WTC11 (cell line): ENCODE measurements at regions not wholly inside any gene's neighbourhood (a gene's known extent, or its start where the extent isn't known, plus 50 kb on each side); places are given as distances from the start of the nearest gene placed in this dataset.

Experiments used
- ATAC-seq: fragments of 200-7000 bp; cut with Tn5 transposase; 2 replicates; pipeline ENCODE4 v1.10.0; 2021; ENCODE audit warnings: mild to moderate bottlenecking, moderate library complexity
- CTCF ChIA-PET: fragments of 300-600 bp; sonication (Branson Sonifier 250); formaldehyde crosslinking; loops from one replicate; lab custom pipeline; 2021; ENCODE audit warnings: antibody characterized with exemption; lab: Charles Lee
- POLR2A ChIA-PET: fragments of 350-600 bp; sonication (Branson Sonifier 250); formaldehyde crosslinking; loops from one replicate; lab custom pipeline; 2021; ENCODE audit warnings: antibody characterized with exemption; lab: Charles Lee
- DNase-seq: peaks from one replicate; pipeline ENCODE4 v3.0.0; 2021; ENCODE audit warnings: low spot score
- H3K27ac Mint-ChIP-seq: 2 replicates; pipeline ENCODE4 v1.8.0; 2021; ENCODE audit warnings: mixed read lengths
- H3K27me3 Mint-ChIP-seq: 2 replicates; pipeline ENCODE4 v1.8.0; 2021; ENCODE audit warnings: low read depth, mild to moderate bottlenecking, moderate library complexity, mixed read lengths
- H3K36me3 Mint-ChIP-seq: 2 replicates; pipeline ENCODE4 v1.8.0; 2021; ENCODE audit warnings: mixed read lengths
- H3K4me1 Mint-ChIP-seq: 2 replicates; pipeline ENCODE4 v1.8.0; 2022; ENCODE audit warnings: mixed read lengths
- H3K4me3 Mint-ChIP-seq: 2 replicates; pipeline ENCODE4 v1.8.0; 2021; ENCODE audit warnings: mild to moderate bottlenecking, moderate library complexity, mixed read lengths
- H3K9me3 Mint-ChIP-seq: 2 replicates; pipeline ENCODE4 v1.8.0; 2021; ENCODE audit warnings: mixed read lengths
- ATF1 ChIP-seq: sonication (generic); formaldehyde crosslinking; IDR thresholded peaks from 2 replicates; pipeline ENCODE4 v1.8.1; 2023; ENCODE audit warnings: mild to moderate bottlenecking, moderate library complexity, missing genetic modification reagents
- CBFB ChIP-seq: sonication (generic); formaldehyde crosslinking; IDR thresholded peaks from 2 replicates; pipeline ENCODE4 v1.8.1; 2022; ENCODE audit warnings: mild to moderate bottlenecking, low read depth, missing genetic modification reagents
- CREM ChIP-seq: sonication (generic); formaldehyde crosslinking; IDR thresholded peaks from 2 replicates; pipeline ENCODE4 v1.8.1; 2022; ENCODE audit warnings: mild to moderate bottlenecking, missing genetic modification reagents, moderate library complexity
- EMX1 ChIP-seq: fragments of 250-450 bp; sonication (Bioruptor Pico); IDR thresholded peaks from 2 replicates; pipeline ENCODE4 v1.8.0; 2021; ENCODE audit warnings: mild to moderate bottlenecking
- ESRRA ChIP-seq: sonication (generic); formaldehyde crosslinking; IDR thresholded peaks from 2 replicates; pipeline ENCODE4 v1.8.1; 2022; ENCODE audit warnings: mild to moderate bottlenecking, missing genetic modification reagents, borderline replicate concordance
- IRF1 ChIP-seq: sonication (generic); formaldehyde crosslinking; IDR thresholded peaks from 2 replicates; pipeline ENCODE4 v1.8.0; 2023; ENCODE audit warnings: missing genetic modification reagents
- IRF2 ChIP-seq: sonication (generic); formaldehyde crosslinking; IDR thresholded peaks from 2 replicates; pipeline ENCODE4 v1.8.0; 2022; ENCODE audit warnings: low read depth, missing genetic modification reagents, borderline replicate concordance
- KAT7 ChIP-seq: sonication (generic); formaldehyde crosslinking; IDR thresholded peaks from 2 replicates; pipeline ENCODE4 v1.8.1; 2023; ENCODE audit warnings: missing genetic modification reagents, mild to moderate bottlenecking, borderline replicate concordance
- MYBL2 ChIP-seq: sonication (generic); formaldehyde crosslinking; IDR thresholded peaks from 2 replicates; pipeline ENCODE4 v1.8.1; 2023; ENCODE audit warnings: mild to moderate bottlenecking, moderate library complexity, missing genetic modification reagents
- TCF7 ChIP-seq: sonication (generic); formaldehyde crosslinking; IDR thresholded peaks from 2 replicates; pipeline ENCODE4 v1.8.0; 2022; ENCODE audit warnings: mild to moderate bottlenecking, low read depth, missing genetic modification reagents, moderate library complexity
- TEAD1 ChIP-seq: sonication (generic); formaldehyde crosslinking; IDR thresholded peaks from 2 replicates; pipeline ENCODE4 v1.8.0; 2022; ENCODE audit warnings: mild to moderate bottlenecking, missing genetic modification reagents
- USF2 ChIP-seq: sonication (generic); formaldehyde crosslinking; IDR thresholded peaks from 2 replicates; pipeline ENCODE4 v1.8.1; 2023; ENCODE audit warnings: mild to moderate bottlenecking, missing genetic modification reagents, moderate library complexity
- ZNF121 ChIP-seq: sonication (generic); formaldehyde crosslinking; IDR thresholded peaks from 2 replicates; pipeline ENCODE4 v1.8.0; 2023; ENCODE audit warnings: missing genetic modification reagents
- ZNF138 ChIP-seq: sonication (generic); formaldehyde crosslinking; conservative IDR thresholded peaks from 2 replicates; pipeline ENCODE4 v1.8.1; 2022; ENCODE audit warnings: mild to moderate bottlenecking, moderate library complexity, missing genetic modification reagents
- ZNF425 ChIP-seq: fragments of 250-450 bp; sonication (Bioruptor Pico); conservative IDR thresholded peaks from 2 replicates; pipeline ENCODE4 v1.9.0; 2021; ENCODE audit warnings: mild to moderate bottlenecking
- ZSCAN18 ChIP-seq: fragments of 250-450 bp; sonication (Bioruptor Pico); IDR thresholded peaks from 2 replicates; pipeline ENCODE4 v2.1.2; 2022; ENCODE audit warnings: mild to moderate bottlenecking, moderate library complexity
- TF ChIP-seq, protein P1 (sequence below): fragments of 250-450 bp; sonication (Bioruptor Pico); IDR thresholded peaks from 2 replicates; pipeline ENCODE4 v1.9.0; 2021; ENCODE audit warnings: mild to moderate bottlenecking, borderline replicate concordance
- TF ChIP-seq, protein P2 (sequence below): sonication (generic); formaldehyde crosslinking; IDR thresholded peaks from 2 replicates; pipeline ENCODE4 v1.8.1; 2023; ENCODE audit warnings: mild to moderate bottlenecking, missing genetic modification reagents
- TF ChIP-seq, protein P3 (sequence below): sonication (generic); formaldehyde crosslinking; conservative IDR thresholded peaks from 2 replicates; pipeline ENCODE4 v1.8.1; 2023; ENCODE audit warnings: mild to moderate bottlenecking, low read depth, missing genetic modification reagents, moderate library complexity
- TF ChIP-seq, protein P4 (sequence below): sonication (generic); formaldehyde crosslinking; IDR thresholded peaks from 2 replicates; pipeline ENCODE4 v1.8.0; 2022; ENCODE audit warnings: mild to moderate bottlenecking, missing genetic modification reagents

GRCh38 chr2:64323197-64323596 is 130.8 kb upstream of the LGALSL start (continued):
- TF ChIP-seq, protein P1, sequence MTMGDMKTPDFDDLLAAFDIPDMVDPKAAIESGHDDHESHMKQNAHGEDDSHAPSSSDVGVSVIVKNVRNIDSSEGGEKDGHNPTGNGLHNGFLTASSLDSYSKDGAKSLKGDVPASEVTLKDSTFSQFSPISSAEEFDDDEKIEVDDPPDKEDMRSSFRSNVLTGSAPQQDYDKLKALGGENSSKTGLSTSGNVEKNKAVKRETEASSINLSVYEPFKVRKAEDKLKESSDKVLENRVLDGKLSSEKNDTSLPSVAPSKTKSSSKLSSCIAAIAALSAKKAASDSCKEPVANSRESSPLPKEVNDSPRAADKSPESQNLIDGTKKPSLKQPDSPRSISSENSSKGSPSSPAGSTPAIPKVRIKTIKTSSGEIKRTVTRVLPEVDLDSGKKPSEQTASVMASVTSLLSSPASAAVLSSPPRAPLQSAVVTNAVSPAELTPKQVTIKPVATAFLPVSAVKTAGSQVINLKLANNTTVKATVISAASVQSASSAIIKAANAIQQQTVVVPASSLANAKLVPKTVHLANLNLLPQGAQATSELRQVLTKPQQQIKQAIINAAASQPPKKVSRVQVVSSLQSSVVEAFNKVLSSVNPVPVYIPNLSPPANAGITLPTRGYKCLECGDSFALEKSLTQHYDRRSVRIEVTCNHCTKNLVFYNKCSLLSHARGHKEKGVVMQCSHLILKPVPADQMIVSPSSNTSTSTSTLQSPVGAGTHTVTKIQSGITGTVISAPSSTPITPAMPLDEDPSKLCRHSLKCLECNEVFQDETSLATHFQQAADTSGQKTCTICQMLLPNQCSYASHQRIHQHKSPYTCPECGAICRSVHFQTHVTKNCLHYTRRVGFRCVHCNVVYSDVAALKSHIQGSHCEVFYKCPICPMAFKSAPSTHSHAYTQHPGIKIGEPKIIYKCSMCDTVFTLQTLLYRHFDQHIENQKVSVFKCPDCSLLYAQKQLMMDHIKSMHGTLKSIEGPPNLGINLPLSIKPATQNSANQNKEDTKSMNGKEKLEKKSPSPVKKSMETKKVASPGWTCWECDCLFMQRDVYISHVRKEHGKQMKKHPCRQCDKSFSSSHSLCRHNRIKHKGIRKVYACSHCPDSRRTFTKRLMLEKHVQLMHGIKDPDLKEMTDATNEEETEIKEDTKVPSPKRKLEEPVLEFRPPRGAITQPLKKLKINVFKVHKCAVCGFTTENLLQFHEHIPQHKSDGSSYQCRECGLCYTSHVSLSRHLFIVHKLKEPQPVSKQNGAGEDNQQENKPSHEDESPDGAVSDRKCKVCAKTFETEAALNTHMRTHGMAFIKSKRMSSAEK: no peak
- TF ChIP-seq CBFB (CRISPR knock-in tag): no peak
- TF ChIP-seq ZNF138 (CRISPR knock-in tag): no peak
- TF ChIP-seq, protein P2, sequence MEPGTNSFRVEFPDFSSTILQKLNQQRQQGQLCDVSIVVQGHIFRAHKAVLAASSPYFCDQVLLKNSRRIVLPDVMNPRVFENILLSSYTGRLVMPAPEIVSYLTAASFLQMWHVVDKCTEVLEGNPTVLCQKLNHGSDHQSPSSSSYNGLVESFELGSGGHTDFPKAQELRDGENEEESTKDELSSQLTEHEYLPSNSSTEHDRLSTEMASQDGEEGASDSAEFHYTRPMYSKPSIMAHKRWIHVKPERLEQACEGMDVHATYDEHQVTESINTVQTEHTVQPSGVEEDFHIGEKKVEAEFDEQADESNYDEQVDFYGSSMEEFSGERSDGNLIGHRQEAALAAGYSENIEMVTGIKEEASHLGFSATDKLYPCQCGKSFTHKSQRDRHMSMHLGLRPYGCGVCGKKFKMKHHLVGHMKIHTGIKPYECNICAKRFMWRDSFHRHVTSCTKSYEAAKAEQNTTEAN: no peak
- no peak for TF ChIP-seq ESRRA
- no peak for TF ChIP-seq TEAD1 (CRISPR knock-in tag)
- no peak for TF ChIP-seq CREM (CRISPR knock-in tag)
- TF ChIP-seq ZNF121 (CRISPR knock-in tag): no peak
- no peak for TF ChIP-seq USF2 (CRISPR knock-in tag)
- no peak for TF ChIP-seq ATF1

- H3K27ac Mint-ChIP-seq: no peak overlapping the region
- ChIA-PET POLR2A (interaction anchor here (0.5 kb wide), 1 partner anchor 274 kb away, joined by 5 read pairs; no protein-coding TSS in a partner anchor), CTCF (interaction anchor here (1.1 kb wide), 1 partner anchor 12 kb away, joined by 3 read pairs; no protein-coding TSS in a partner anchor)
- peaks cover 16% of the 10 kb centered on the region for H3K9me3 Mint-ChIP-seq
- H3K4me3 Mint-ChIP-seq: no peak overlapping the region
- peaks cover 48% of the 10 kb centered on the region for H3K4me1 Mint-ChIP-seq
- no peak for DNase-seq
- peaks cover 11% of the 10 kb centered on the region for H3K36me3 Mint-ChIP-seq
- H3K27me3 Mint-ChIP-seq: no peaks in the 10 kb centered on the region; the same call in 1 of the 2 replicates
- no peak for ATAC-seq
- TF ChIP-seq ZNF425 (CRISPR knock-in tag) (no peak), ZSCAN18 (CRISPR knock-in tag) (no peak), ZNF138 (CRISPR knock-in tag) (no peak), TCF7 (no peak), IRF2 (no peak), IRF1 (CRISPR knock-in tag) (no peak), MYBL2 (CRISPR knock-in tag) (no peak), KAT7 (CRISPR knock-in tag) (no peak), EMX1 (CRISPR knock-in tag) (no peak)
- TF ChIP-seq, protein P3, sequence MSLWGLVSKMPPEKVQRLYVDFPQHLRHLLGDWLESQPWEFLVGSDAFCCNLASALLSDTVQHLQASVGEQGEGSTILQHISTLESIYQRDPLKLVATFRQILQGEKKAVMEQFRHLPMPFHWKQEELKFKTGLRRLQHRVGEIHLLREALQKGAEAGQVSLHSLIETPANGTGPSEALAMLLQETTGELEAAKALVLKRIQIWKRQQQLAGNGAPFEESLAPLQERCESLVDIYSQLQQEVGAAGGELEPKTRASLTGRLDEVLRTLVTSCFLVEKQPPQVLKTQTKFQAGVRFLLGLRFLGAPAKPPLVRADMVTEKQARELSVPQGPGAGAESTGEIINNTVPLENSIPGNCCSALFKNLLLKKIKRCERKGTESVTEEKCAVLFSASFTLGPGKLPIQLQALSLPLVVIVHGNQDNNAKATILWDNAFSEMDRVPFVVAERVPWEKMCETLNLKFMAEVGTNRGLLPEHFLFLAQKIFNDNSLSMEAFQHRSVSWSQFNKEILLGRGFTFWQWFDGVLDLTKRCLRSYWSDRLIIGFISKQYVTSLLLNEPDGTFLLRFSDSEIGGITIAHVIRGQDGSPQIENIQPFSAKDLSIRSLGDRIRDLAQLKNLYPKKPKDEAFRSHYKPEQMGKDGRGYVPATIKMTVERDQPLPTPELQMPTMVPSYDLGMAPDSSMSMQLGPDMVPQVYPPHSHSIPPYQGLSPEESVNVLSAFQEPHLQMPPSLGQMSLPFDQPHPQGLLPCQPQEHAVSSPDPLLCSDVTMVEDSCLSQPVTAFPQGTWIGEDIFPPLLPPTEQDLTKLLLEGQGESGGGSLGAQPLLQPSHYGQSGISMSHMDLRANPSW (CRISPR knock-in tag): no peak
- TF ChIP-seq, protein P4, sequence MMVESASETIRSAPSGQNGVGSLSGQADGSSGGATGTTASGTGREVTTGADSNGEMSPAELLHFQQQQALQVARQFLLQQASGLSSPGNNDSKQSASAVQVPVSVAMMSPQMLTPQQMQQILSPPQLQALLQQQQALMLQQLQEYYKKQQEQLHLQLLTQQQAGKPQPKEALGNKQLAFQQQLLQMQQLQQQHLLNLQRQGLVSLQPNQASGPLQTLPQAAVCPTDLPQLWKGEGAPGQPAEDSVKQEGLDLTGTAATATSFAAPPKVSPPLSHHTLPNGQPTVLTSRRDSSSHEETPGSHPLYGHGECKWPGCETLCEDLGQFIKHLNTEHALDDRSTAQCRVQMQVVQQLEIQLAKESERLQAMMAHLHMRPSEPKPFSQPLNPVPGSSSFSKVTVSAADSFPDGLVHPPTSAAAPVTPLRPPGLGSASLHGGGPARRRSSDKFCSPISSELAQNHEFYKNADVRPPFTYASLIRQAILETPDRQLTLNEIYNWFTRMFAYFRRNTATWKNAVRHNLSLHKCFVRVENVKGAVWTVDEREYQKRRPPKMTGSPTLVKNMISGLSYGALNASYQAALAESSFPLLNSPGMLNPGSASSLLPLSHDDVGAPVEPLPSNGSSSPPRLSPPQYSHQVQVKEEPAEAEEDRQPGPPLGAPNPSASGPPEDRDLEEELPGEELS (CRISPR knock-in tag): no peak
Observed at GRCh38 chr2:64324746-64325410, 129.1 kb upstream of the LGALSL start.
